ENCODE measurements at regions not wholly inside any gene's neighbourhood (a gene's known extent, or its start where the extent isn't known, plus 50 kb on each side); places are given as distances from the start of the nearest gene placed in this dataset.

GRCh38 chr19:29271341-29271740, 58.4 kb upstream of the UQCRFS1 start:
- ChIA-PET POLR2A (no interaction called here), CTCF (interaction anchor here (5.4 kb wide), 1 partner anchor 8 kb away, joined by 36 read pairs; no protein-coding TSS in a partner anchor)
- TF ChIP-seq, protein P1, sequence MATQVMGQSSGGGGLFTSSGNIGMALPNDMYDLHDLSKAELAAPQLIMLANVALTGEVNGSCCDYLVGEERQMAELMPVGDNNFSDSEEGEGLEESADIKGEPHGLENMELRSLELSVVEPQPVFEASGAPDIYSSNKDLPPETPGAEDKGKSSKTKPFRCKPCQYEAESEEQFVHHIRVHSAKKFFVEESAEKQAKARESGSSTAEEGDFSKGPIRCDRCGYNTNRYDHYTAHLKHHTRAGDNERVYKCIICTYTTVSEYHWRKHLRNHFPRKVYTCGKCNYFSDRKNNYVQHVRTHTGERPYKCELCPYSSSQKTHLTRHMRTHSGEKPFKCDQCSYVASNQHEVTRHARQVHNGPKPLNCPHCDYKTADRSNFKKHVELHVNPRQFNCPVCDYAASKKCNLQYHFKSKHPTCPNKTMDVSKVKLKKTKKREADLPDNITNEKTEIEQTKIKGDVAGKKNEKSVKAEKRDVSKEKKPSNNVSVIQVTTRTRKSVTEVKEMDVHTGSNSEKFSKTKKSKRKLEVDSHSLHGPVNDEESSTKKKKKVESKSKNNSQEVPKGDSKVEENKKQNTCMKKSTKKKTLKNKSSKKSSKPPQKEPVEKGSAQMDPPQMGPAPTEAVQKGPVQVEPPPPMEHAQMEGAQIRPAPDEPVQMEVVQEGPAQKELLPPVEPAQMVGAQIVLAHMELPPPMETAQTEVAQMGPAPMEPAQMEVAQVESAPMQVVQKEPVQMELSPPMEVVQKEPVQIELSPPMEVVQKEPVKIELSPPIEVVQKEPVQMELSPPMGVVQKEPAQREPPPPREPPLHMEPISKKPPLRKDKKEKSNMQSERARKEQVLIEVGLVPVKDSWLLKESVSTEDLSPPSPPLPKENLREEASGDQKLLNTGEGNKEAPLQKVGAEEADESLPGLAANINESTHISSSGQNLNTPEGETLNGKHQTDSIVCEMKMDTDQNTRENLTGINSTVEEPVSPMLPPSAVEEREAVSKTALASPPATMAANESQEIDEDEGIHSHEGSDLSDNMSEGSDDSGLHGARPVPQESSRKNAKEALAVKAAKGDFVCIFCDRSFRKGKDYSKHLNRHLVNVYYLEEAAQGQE (IDR thresholded peaks at IDR 0.05; ENCODE audit: low read depth, low read length), result no peak
- TF ChIP-seq, protein P2, sequence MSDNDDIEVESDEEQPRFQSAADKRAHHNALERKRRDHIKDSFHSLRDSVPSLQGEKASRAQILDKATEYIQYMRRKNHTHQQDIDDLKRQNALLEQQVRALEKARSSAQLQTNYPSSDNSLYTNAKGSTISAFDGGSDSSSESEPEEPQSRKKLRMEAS (IDR thresholded peaks at IDR 0.05; ENCODE audit: low read depth), result no peak
- Histone ChIP-seq H3K4me3 (ENCODE audit: low read depth in 2 of 2, low read length in 1 of 2) (no peak overlapping the region), H3K4me2 (no peak overlapping the region), H3K36me3 (replicated peaks in 1 of 2; ENCODE audit: control insufficient read depth in 1 of 2, insufficient read depth in 2 of 2, low read length in 1 of 2) (no peaks in the 10 kb centered on the region), H3K27me3 (ENCODE audit: insufficient read depth) (peaks cover 26% of the 10 kb centered on the region), H3K9me3 (no peaks in the 10 kb centered on the region), H3K79me2 (ENCODE audit: insufficient read depth) (no peaks in the 10 kb centered on the region), H3K9me2 (no peaks in the 10 kb centered on the region), H3F3A (replicated peaks; ENCODE audit: insufficient read depth) (no peaks in the 10 kb centered on the region), H3K9ac (no peak overlapping the region), H3K4me1 (ENCODE audit: control insufficient read depth in 1 of 2, insufficient read depth in 2 of 2, low read depth in 1 of 2, low read length in 1 of 2) (no peaks in the 10 kb centered on the region), H3K27ac (ENCODE audit: low read depth in 2 of 2, low read length in 1 of 2) (no peak overlapping the region), H4K20me1 (ENCODE audit: insufficient read depth) (no peaks in the 10 kb centered on the region), H2AFZ (ENCODE audit: low read depth) (no peak overlapping the region)
- 0% methylated on average over 1 of the region's 3 CpGs for WGBS (ENCODE audit: low lambda C conversion rate)
- DNase-seq, result no peak

GRCh38 chr19:29271911-29272310, 59.0 kb upstream of the UQCRFS1 start:
- DNase-seq, result no peak
- no peak overlapping the region for H3K4me2 ChIP-seq
- H3K36me3 ChIP-seq (replicated peaks in 1 of 2; ENCODE audit: control insufficient read depth in 1 of 2, insufficient read depth in 2 of 2, low read length in 1 of 2), result no peaks in the 10 kb centered on the region
- H3K79me2 ChIP-seq (ENCODE audit: insufficient read depth), result no peaks in the 10 kb centered on the region
- peaks cover 22% of the 10 kb centered on the region for H3K27me3 ChIP-seq (ENCODE audit: insufficient read depth)
- 16% methylated on average over 4 of the region's 4 CpGs for WGBS (ENCODE audit: low lambda C conversion rate)
- no peaks in the 10 kb centered on the region for H3K4me1 ChIP-seq (ENCODE audit: control insufficient read depth in 1 of 2, insufficient read depth in 2 of 2, low read depth in 1 of 2, low read length in 1 of 2)
- H3K4me3 ChIP-seq (ENCODE audit: low read depth in 2 of 2, low read length in 1 of 2), result no peak overlapping the region
- POLR2A ChIA-PET, result no interaction called here
- no peaks in the 10 kb centered on the region for H3K9me2 ChIP-seq
- H4K20me1 ChIP-seq (ENCODE audit: insufficient read depth), result no peaks in the 10 kb centered on the region
- CTCF ChIA-PET, result interaction anchor here (1.2 to 5.4 kb wide), 3 partner anchors 8 to 13 kb away, joined by 3 to 36 read pairs (median 3); no protein-coding TSS in a partner anchor
- no peaks in the 10 kb centered on the region for H3K9me3 ChIP-seq
- no peak overlapping the region for H3K9ac ChIP-seq
- H2AFZ ChIP-seq (ENCODE audit: low read depth), result no peak overlapping the region
- no peaks in the 10 kb centered on the region for H3F3A ChIP-seq (replicated peaks; ENCODE audit: insufficient read depth)
- H3K27ac ChIP-seq (ENCODE audit: low read depth in 2 of 2, low read length in 1 of 2), result no peak overlapping the region
- TF ChIP-seq EP300 (IDR thresholded peaks at IDR 0.05; ENCODE audit: borderline replicate concordance in 1 of 2, low read depth in 1 of 2, low read length in 1 of 2), result no peak
- TF ChIP-seq USF1 (IDR thresholded peaks at IDR 0.05; ENCODE audit: borderline replicate concordance, low read depth), result no peak
- TF ChIP-seq TCF12 (IDR thresholded peaks at IDR 0.05), result no peak
- no peak for TF ChIP-seq ZBTB33 (IDR thresholded peaks at IDR 0.05; ENCODE audit: borderline replicate concordance, low read depth)
- TF ChIP-seq ELF1 (IDR thresholded peaks at IDR 0.05), result no peak
- no peak for TF ChIP-seq NRF1 (IDR thresholded peaks at IDR 0.05; ENCODE audit: low read depth, low read length)
- TF ChIP-seq RFX5 (IDR thresholded peaks at IDR 0.05; ENCODE audit: low read length), result no peak
- no peak for TF ChIP-seq SMC3 (IDR thresholded peaks at IDR 0.05; ENCODE audit: low read depth, low read length)
- no peak for TF ChIP-seq GABPA (IDR thresholded peaks at IDR 0.05; ENCODE audit: low read depth)
- TF ChIP-seq, protein P1 (IDR thresholded peaks at IDR 0.05; ENCODE audit: low read depth, low read length), result no peak
- no peak for TF ChIP-seq TAF1 (IDR thresholded peaks at IDR 0.05; ENCODE audit: borderline replicate concordance, low read depth, low read length)
- no peak for TF ChIP-seq FOXJ3 (CRISPR knock-in tag; IDR thresholded peaks at IDR 0.05)
- TF ChIP-seq JUND (IDR thresholded peaks at IDR 0.05), result no peak
- no peak for TF ChIP-seq FOXM1 (IDR thresholded peaks at IDR 0.05; ENCODE audit: low read depth)
- TF ChIP-seq CTCF (IDR thresholded peaks at IDR 0.05), result no peak

Measured in SK-N-SH (cell line).